HEK293 (cell line): ENCODE measurements at regions not wholly inside any gene's neighbourhood (a gene's known extent, or its start where the extent isn't known, plus 50 kb on each side); places are given as distances from the start of the nearest gene placed in this dataset.

Experiments
- CTCF ChIA-PET: fragments of 350-600 bp; formaldehyde crosslinking; extraction: SDS; loops from one replicate; lab custom pipeline; 2021; ENCODE audit warnings: antibody characterized with exemption; lab: Yijun Ruan, JAX
- POLR2A ChIA-PET: fragments of 300-600 bp; formaldehyde crosslinking; extraction: SDS; loops from one replicate; lab custom pipeline; 2020; ENCODE audit warnings: antibody characterized with exemption, inconsistent platforms; lab: Yijun Ruan, JAX
- H3K27ac ChIP-seq: fragments of 200-500 bp; sonication (Bioruptor generic); 2 replicates; pipeline ENCODE4 v1.5.1; 2014; ENCODE audit warnings: low read depth, low read length, control low read depth, inconsistent platforms; ENCODE audit errors: extremely low read depth
- H3K36me3 ChIP-seq, 2 experiments: fragments of 200-500 bp in 1 of 2; sonication (Bioruptor generic) in 1 of 2; 1 replicate in 1 of 2; 2 replicates in 1 of 2; pipeline ENCODE4 v1.5.1; 2014 to 2017; ENCODE audit warnings: inconsistent platforms in 2 of 2, low read length in 2 of 2; ENCODE audit not compliant: control insufficient read depth in 2 of 2, insufficient read depth in 1 of 2
- H3K4me1 ChIP-seq: fragments of 200-500 bp; sonication (Bioruptor generic); 2 replicates; pipeline ENCODE4 v1.5.1; 2014; ENCODE audit warnings: mild to moderate bottlenecking, low read length, inconsistent platforms; ENCODE audit not compliant: control insufficient read depth, insufficient read depth
- H3K4me3 ChIP-seq: 2 replicates; pipeline ENCODE4 v1.5.1; 2011; ENCODE audit warnings: low read depth, mild to moderate bottlenecking, control low read depth, low read length, moderate library complexity
- H3K9me3 ChIP-seq: fragments of 200-500 bp; sonication (Bioruptor generic); 2 replicates; pipeline ENCODE4 v1.5.1; 2014; ENCODE audit warnings: low read depth, low read length, inconsistent platforms; ENCODE audit not compliant: control insufficient read depth, insufficient read depth
- GLIS1 ChIP-seq: fragments of 450-650 bp; formaldehyde crosslinking; IDR thresholded peaks from 2 replicates; pipeline ENCODE4 v1.5.1; 2016; ENCODE audit warnings: missing biosample characterization, missing genetic modification characterization
- KLF9 ChIP-seq: fragments of 450-650 bp; formaldehyde crosslinking; IDR thresholded peaks from 2 replicates; pipeline ENCODE4 v1.5.1; 2016; ENCODE audit warnings: missing biosample characterization, missing genetic modification characterization, low read depth
- SCRT2 ChIP-seq: fragments of 450-650 bp; formaldehyde crosslinking; IDR thresholded peaks from 2 replicates; pipeline ENCODE4 v1.5.1; 2016; ENCODE audit warnings: missing biosample characterization, missing genetic modification characterization
- ZFP3 ChIP-seq: fragments of 450-650 bp; formaldehyde crosslinking; IDR thresholded peaks from 2 replicates; pipeline ENCODE4 v1.5.1; 2016; ENCODE audit warnings: low read depth, missing biosample characterization, missing genetic modification characterization
- ZNF2 ChIP-seq: fragments of 450-650 bp; formaldehyde crosslinking; IDR thresholded peaks from 2 replicates; pipeline ENCODE4 v1.5.1; 2016; ENCODE audit warnings: missing biosample characterization, missing genetic modification characterization
- ZNF223 ChIP-seq: fragments of 450-650 bp; formaldehyde crosslinking; IDR thresholded peaks from 2 replicates; pipeline ENCODE4 v1.5.1; 2016; ENCODE audit warnings: missing biosample characterization, missing genetic modification characterization
- ZNF239 ChIP-seq: fragments of 450-650 bp; formaldehyde crosslinking; IDR thresholded peaks from 2 replicates; pipeline ENCODE4 v1.5.1; 2016; ENCODE audit warnings: missing biosample characterization, missing genetic modification characterization
- ZNF335 ChIP-seq: fragments of 450-650 bp; formaldehyde crosslinking; conservative IDR thresholded peaks from 2 replicates; pipeline ENCODE4 v1.5.1; 2016; ENCODE audit warnings: missing biosample characterization, missing genetic modification characterization
- ZNF391 ChIP-seq: fragments of 450-650 bp; formaldehyde crosslinking; IDR thresholded peaks from 2 replicates; pipeline ENCODE4 v1.5.1; 2016; ENCODE audit warnings: low read depth, missing biosample characterization, missing genetic modification characterization, borderline replicate concordance
- ZNF423 ChIP-seq: fragments of 450-650 bp; formaldehyde crosslinking; IDR thresholded peaks from 2 replicates; pipeline ENCODE4 v1.5.1; 2016; ENCODE audit warnings: missing biosample characterization, missing genetic modification characterization
- ZNF488 ChIP-seq: fragments of 450-650 bp; formaldehyde crosslinking; IDR thresholded peaks from 2 replicates; pipeline ENCODE4 v1.5.1; 2016; ENCODE audit warnings: missing biosample characterization, missing genetic modification characterization
- ZNF501 ChIP-seq: fragments of 450-650 bp; formaldehyde crosslinking; IDR thresholded peaks from 2 replicates; pipeline ENCODE4 v1.5.1; 2016; ENCODE audit warnings: missing biosample characterization, missing genetic modification characterization
- ZNF558 ChIP-seq: fragments of 450-650 bp; formaldehyde crosslinking; IDR thresholded peaks from 2 replicates; pipeline ENCODE4 v1.5.1; 2016; ENCODE audit warnings: missing biosample characterization, missing genetic modification characterization
- ZNF600 ChIP-seq: fragments of 450-650 bp; formaldehyde crosslinking; IDR thresholded peaks from 2 replicates; pipeline ENCODE4 v1.5.1; 2016; ENCODE audit warnings: missing biosample characterization, missing genetic modification characterization
- ZNF621 ChIP-seq: fragments of 450-650 bp; formaldehyde crosslinking; IDR thresholded peaks from 2 replicates; pipeline ENCODE4 v1.5.1; 2017; ENCODE audit warnings: missing biosample characterization, missing genetic modification characterization
- ZNF664 ChIP-seq: fragments of 450-650 bp; formaldehyde crosslinking; IDR thresholded peaks from 2 replicates; pipeline ENCODE4 v1.5.1; 2016; ENCODE audit warnings: missing biosample characterization, missing genetic modification characterization
- ZNF677 ChIP-seq: fragments of 450-650 bp; IDR thresholded peaks from 2 replicates; pipeline ENCODE4 v1.5.0; 2018; ENCODE audit warnings: missing biosample characterization, mild to moderate bottlenecking, missing genetic modification characterization, moderate library complexity
- ZNF692 ChIP-seq: fragments of 450-650 bp; formaldehyde crosslinking; IDR thresholded peaks from 2 replicates; pipeline ENCODE4 v1.5.1; 2016; ENCODE audit warnings: missing biosample characterization, missing genetic modification characterization
- ZNF837 ChIP-seq: fragments of 450-650 bp; formaldehyde crosslinking; IDR thresholded peaks from 2 replicates; pipeline ENCODE4 v1.5.1; 2016; ENCODE audit warnings: missing biosample characterization, missing genetic modification characterization
- ZNF843 ChIP-seq: fragments of 450-650 bp; formaldehyde crosslinking; IDR thresholded peaks from 2 replicates; pipeline ENCODE4 v1.5.1; 2016; ENCODE audit warnings: missing biosample characterization, missing genetic modification characterization
- ZSCAN30 ChIP-seq: fragments of 450-650 bp; IDR thresholded peaks from 2 replicates; pipeline ENCODE4 v1.5.1; 2018; ENCODE audit warnings: missing biosample characterization, mild to moderate bottlenecking, missing genetic modification characterization, moderate library complexity
- TF ChIP-seq, protein P1 (sequence below): fragments of 450-650 bp; formaldehyde crosslinking; IDR thresholded peaks from 2 replicates; pipeline ENCODE4 v1.5.1; 2016; ENCODE audit warnings: missing biosample characterization, missing genetic modification characterization
- TF ChIP-seq, protein P2 (sequence below): fragments of 450-650 bp; formaldehyde crosslinking; IDR thresholded peaks from 2 replicates; pipeline ENCODE4 v1.5.1; 2016; ENCODE audit warnings: missing biosample characterization, missing genetic modification characterization
- TF ChIP-seq, protein P3 (sequence below): fragments of 450-650 bp; formaldehyde crosslinking; IDR thresholded peaks from 2 replicates; pipeline ENCODE4 v1.5.1; 2016; ENCODE audit warnings: missing biosample characterization, missing genetic modification characterization
- TF ChIP-seq, protein P4 (sequence below): fragments of 450-650 bp; formaldehyde crosslinking; IDR thresholded peaks from 2 replicates; pipeline ENCODE4 v1.5.1; 2017; ENCODE audit warnings: missing biosample characterization, missing genetic modification characterization

GRCh38 chr6:144479991-144480390 lies 194.9 kb downstream of the UTRN start:
- Histone ChIP-seq H3K4me3 (no peak overlapping the region), H3K4me1 (no peaks in the 10 kb centered on the region), H3K36me3 (peaks cover 5 to 23% of the 10 kb centered on the region in 2 experiments), H3K27ac (no peak overlapping the region), H3K9me3 (no peaks in the 10 kb centered on the region)
- CTCF ChIA-PET: interaction anchor here (0.7 to 3.1 kb wide), 6 partner anchors 8 to 905 kb away, joined by 3 to 16 read pairs (median 4); no protein-coding TSS in a partner anchor
- POLR2A ChIA-PET: no interaction called here
- no peak for TF ChIP-seq ZFP3 (tag by site-specific recombination)
- TF ChIP-seq ZNF335 (tag by site-specific recombination): no peak
- no peak for TF ChIP-seq ZNF692 (tag by site-specific recombination)
- no peak for TF ChIP-seq ZNF621 (tag by site-specific recombination)
- no peak for TF ChIP-seq SCRT2
- TF ChIP-seq ZSCAN30 (tag by site-specific recombination): no peak
- TF ChIP-seq ZNF600 (tag by site-specific recombination): no peak
- TF ChIP-seq ZNF843 (tag by site-specific recombination): no peak
- no peak for TF ChIP-seq ZNF558 (tag by site-specific recombination)
- no peak for TF ChIP-seq ZNF2 (tag by site-specific recombination)
- TF ChIP-seq ZNF488 (tag by site-specific recombination): no peak
- TF ChIP-seq ZNF239: no peak
- TF ChIP-seq ZNF677 (tag by site-specific recombination): no peak
- TF ChIP-seq, protein P1, sequence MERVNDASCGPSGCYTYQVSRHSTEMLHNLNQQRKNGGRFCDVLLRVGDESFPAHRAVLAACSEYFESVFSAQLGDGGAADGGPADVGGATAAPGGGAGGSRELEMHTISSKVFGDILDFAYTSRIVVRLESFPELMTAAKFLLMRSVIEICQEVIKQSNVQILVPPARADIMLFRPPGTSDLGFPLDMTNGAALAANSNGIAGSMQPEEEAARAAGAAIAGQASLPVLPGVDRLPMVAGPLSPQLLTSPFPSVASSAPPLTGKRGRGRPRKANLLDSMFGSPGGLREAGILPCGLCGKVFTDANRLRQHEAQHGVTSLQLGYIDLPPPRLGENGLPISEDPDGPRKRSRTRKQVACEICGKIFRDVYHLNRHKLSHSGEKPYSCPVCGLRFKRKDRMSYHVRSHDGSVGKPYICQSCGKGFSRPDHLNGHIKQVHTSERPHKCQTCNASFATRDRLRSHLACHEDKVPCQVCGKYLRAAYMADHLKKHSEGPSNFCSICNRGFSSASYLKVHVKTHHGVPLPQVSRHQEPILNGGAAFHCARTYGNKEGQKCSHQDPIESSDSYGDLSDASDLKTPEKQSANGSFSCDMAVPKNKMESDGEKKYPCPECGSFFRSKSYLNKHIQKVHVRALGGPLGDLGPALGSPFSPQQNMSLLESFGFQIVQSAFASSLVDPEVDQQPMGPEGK (tag by site-specific recombination): no peak
- no peak for TF ChIP-seq GLIS1 (tag by site-specific recombination)
- TF ChIP-seq, protein P2, sequence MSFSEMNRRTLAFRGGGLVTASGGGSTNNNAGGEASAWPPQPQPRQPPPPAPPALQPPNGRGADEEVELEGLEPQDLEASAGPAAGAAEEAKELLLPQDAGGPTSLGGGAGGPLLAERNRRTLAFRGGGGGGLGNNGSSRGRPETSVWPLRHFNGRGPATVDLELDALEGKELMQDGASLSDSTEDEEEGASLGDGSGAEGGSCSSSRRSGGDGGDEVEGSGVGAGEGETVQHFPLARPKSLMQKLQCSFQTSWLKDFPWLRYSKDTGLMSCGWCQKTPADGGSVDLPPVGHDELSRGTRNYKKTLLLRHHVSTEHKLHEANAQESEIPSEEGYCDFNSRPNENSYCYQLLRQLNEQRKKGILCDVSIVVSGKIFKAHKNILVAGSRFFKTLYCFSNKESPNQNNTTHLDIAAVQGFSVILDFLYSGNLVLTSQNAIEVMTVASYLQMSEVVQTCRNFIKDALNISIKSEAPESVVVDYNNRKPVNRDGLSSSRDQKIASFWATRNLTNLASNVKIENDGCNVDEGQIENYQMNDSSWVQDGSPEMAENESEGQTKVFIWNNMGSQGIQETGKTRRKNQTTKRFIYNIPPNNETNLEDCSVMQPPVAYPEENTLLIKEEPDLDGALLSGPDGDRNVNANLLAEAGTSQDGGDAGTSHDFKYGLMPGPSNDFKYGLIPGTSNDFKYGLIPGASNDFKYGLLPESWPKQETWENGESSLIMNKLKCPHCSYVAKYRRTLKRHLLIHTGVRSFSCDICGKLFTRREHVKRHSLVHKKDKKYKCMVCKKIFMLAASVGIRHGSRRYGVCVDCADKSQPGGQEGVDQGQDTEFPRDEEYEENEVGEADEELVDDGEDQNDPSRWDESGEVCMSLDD (tag by site-specific recombination): no peak
- TF ChIP-seq KLF9: no peak

DNA sequence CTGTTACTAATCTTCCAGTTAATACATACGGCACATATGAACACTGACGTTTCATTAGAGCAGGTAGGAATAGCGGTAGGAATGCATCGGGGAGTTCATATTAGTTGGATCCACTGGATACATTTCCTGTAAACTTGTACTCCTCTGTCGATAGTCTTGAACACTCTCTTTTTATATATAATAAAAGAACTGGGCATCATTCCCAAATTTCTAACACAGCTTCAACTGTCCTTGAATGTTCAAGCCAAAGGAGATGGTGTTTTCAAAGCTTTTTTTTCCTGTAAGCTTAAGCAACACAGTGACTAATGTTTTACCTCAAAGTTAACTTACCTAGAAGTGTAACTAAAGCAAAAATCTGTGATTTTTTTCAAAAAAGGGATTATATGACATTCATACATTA lies 195.3 kb downstream of the UTRN start:
- Histone ChIP-seq H3K9me3 (no peaks in the 10 kb centered on the region), H3K4me1 (no peaks in the 10 kb centered on the region), H3K27ac (no peak overlapping the region), H3K36me3 (peaks cover 5 to 23% of the 10 kb centered on the region in 2 experiments), H3K4me3 (no peak overlapping the region)
- ChIA-PET CTCF (interaction anchor here (0.6 to 3.1 kb wide), 9 partner anchors 10 to 948 kb away, joined by 3 to 16 read pairs (median 4); no protein-coding TSS in a partner anchor), POLR2A (no interaction called here)
- TF ChIP-seq ZNF423 (tag by site-specific recombination): no peak
- TF ChIP-seq, protein P3, sequence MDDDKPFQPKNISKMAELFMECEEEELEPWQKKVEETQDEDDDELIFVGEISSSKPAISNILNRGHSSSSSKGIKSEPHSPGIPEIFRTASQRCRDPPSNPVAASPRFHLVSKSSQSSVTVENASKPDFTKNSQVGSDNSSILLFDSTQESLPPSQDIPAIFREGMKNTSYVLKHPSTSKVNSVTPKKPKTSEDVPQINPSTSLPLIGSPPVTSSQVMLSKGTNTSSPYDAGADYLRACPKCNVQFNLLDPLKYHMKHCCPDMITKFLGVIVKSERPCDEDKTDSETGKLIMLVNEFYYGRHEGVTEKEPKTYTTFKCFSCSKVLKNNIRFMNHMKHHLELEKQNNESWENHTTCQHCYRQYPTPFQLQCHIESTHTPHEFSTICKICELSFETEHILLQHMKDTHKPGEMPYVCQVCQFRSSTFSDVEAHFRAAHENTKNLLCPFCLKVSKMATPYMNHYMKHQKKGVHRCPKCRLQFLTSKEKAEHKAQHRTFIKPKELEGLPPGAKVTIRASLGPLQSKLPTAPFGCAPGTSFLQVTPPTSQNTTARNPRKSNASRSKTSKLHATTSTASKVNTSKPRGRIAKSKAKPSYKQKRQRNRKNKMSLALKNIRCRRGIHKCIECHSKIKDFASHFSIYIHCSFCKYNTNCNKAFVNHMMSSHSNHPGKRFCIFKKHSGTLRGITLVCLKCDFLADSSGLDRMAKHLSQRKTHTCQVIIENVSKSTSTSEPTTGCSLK (tag by site-specific recombination): no peak
- TF ChIP-seq, protein P4, sequence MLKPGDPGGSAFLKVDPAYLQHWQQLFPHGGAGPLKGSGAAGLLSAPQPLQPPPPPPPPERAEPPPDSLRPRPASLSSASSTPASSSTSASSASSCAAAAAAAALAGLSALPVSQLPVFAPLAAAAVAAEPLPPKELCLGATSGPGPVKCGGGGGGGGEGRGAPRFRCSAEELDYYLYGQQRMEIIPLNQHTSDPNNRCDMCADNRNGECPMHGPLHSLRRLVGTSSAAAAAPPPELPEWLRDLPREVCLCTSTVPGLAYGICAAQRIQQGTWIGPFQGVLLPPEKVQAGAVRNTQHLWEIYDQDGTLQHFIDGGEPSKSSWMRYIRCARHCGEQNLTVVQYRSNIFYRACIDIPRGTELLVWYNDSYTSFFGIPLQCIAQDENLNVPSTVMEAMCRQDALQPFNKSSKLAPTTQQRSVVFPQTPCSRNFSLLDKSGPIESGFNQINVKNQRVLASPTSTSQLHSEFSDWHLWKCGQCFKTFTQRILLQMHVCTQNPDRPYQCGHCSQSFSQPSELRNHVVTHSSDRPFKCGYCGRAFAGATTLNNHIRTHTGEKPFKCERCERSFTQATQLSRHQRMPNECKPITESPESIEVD (tag by site-specific recombination): no peak
- no peak for TF ChIP-seq ZNF837 (tag by site-specific recombination)
- TF ChIP-seq ZNF501: no peak
- no peak for TF ChIP-seq ZNF621 (tag by site-specific recombination)
- no peak for TF ChIP-seq ZNF664 (tag by site-specific recombination)
- TF ChIP-seq ZNF223 (tag by site-specific recombination): no peak
- no peak for TF ChIP-seq ZNF843 (tag by site-specific recombination)
- TF ChIP-seq ZNF391 (tag by site-specific recombination): no peak
